ENCODE measurements at regions not wholly inside any gene's neighbourhood (a gene's known extent, or its start where the extent isn't known, plus 50 kb on each side); places are given as distances from the start of the nearest gene placed in this dataset.

DNA sequence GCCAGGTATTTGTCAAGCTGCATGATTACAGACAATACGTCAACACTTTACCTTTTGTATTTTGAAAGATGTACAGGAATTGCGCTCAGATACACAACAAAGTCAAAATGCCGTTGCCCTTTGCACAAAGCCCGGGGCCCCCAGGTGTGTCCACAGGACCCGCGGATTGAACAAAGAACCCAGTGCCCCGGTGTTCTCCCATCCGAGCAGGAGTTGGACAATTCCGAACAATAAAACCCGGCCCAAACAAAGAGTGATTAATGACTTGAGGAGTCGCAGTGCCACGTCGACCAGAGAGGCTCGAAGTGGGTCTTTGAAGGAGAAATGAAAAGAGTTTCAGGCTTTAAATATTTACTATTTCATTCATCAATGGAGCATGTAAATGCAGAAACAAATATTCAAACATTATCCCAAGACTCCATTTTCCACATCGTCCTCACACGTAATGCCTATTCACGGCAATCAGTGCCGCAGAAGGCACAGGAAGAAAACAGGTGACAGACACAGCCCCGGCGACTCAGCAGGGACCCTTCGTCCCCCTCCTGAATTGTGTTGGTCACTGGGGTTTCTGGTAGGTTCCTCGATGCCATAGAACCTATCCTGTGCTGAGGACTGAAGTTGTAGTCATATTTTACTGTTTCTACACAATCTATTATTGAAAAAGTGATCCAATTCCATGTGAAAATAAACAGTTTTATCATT lies 70.9 kb upstream of the MGMT start:
- DNase-seq: no peak

DNA sequence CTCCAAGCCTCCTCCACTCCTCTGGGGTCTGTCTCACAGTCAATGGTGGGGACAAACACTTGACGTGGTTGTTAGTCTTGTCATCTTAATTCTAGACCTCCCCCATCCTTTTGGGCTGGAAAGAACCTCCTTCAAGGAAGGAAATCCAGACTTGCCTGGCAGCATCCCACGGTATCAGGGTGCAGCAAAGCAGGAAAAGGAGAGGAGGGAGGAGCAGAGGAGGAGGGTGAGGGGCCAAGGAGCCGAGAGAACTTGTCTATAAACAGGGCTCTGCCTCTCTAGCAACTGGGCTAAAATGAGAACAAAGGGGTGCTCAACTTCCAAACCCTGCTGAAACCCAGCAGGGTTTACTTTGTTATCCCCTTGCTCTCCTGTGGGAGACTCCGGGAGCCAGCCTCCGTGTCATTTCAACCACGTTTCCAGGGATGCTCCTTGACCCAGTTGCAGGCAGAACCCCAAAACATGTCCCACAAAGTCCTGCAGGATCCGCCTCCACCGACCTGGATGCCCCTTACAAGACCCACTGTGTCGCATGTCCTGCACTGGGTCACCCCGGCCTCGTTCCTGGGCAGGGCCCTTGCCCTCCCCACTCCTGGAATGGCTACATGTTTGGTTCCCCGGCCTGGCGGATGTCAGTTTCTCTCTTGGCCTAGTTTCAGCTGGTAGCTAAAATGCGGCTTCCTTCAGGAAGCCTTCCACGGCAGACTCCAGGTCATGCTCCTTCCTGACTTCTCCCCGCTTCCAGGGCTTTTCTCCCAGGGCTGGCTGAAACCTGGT lies 69.7 kb upstream of the MGMT start:
- DNase-seq: no peak

DNA sequence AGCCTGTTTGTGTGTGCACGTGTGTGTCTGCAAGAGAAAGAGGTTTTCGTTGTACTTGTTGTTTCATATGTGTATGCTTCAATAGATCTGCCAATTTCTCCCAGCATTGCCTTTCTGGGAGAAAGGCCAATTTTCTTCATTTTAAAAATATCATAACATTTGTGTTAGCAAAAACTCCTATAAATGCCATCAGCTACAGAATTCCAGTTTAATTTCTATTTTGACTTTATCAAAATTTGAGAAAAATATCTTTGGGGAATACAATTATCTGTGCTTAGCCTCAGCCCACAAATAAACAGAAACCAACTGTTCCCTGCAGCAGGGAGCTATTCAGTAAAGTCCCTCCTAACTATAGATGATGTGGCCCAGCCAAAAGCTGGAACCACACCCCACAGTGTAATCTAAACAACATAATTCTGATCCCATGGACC lies 68.3 kb upstream of the MGMT start:
- DNase-seq: no peak

DNA sequence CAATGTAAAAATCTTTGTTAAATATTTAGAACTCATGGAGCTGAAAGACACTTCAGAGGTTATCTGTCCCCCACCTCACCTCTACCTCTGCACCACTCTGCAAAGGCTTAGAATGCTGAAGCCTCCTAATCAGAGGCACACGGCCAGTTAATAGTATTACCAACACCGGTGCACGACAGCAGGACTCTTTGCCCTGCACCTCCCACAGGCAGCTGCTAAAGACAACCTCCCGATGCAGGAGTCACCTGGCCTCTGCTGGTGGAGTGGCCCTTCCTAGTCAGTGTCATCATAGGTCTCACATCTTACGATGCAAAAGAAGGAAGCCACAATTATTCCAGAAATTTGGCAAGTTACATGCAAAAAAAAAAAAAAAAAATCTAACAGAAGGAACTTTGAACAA lies 66.6 kb upstream of the MGMT start:
- no peak for DNase-seq

DNA sequence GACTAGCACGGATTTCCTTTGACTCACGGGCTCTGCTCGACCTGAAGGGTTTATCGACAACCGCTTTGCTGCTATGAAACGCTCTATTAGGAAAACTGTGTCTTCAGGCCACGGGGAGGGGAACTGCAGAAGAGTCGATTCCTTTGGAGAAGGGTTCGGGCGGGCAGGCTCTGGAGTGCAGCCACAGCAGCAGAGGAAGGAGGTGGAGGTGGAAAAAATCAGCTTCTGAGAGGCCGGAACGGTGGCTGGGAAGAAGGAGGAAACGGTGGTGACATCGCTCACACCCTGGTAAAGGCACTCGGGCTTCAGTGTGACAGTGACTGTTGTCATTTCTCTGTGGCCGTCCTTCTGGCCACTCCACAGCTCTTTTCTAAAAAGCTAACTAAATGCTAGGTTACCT lies 64.6 kb upstream of the MGMT start:
- no peak for DNase-seq

DNA sequence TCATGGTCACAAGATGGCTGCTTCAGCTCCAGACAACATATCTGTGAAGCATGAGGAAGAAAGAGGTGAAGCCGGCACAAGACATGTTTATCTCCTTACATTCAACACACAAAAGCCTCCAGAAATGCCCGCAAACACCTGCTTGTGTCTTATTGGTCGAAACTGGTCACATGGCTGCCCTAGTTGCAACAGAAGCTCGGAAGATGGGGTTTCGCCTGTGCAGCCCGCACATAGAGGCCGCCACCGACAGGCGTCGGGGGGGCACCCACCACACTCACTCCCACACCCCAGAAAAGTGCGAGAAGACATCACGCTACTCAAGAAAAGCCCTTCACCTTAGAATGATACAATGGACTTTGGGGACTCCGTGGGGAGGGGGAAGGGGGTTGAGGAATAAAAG lies 63.0 kb upstream of the MGMT start:
- no peak for DNase-seq

DNA sequence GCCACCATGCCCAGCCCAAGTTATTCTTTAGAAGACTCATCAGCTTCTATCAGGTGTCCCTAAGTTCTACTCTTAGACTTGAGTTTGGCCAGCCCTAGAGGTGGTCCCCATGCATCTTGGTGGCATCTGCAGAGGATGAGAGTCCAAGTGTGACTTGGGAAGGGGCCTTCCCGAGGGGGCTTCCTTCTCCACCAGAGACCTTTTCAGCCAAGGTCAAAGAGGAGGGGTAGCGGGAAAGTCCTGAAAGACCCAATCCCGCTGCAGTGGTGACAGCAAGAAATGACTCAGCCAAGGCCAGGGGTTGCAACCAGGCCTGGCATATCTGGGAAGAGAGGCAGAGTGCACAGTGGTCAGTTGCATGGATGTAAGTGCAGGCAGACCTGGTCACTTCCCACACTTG lies 61.7 kb upstream of the MGMT start:
- no peak for DNase-seq

DNA sequence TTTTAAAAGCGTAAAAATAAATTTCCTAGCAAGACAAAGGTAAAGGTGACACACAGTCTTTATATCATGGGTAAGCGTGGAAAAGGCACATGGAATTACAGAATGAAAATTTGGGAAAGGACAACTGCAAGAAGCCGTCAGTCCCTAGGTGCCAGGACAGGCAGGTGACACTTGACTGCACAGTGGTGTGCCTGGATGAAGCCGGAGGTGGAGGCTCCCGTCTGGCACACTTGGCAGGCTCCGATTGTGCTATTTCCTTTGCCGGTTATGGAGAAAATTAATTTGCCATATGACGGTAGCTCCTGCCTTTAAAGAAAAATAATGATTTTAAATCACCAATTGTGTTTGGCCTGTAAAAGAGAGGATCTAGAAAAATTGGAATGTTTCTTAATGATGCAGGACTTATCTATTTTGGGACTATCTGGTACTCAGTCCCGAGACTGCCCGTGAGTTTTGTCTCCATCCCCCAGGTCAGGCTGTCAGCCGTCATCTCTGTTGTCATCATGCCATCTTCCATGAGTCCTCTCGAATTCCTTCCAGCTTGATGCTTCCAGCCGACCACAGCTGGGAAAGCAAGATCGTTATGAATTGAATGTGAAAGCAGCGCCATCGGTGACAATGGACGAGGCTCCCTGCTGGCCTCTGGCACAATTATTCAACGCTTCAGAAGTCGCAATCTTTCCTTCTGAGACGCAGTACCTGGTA lies 56.2 kb upstream of the MGMT start:
- DNase-seq: no peak

DNA sequence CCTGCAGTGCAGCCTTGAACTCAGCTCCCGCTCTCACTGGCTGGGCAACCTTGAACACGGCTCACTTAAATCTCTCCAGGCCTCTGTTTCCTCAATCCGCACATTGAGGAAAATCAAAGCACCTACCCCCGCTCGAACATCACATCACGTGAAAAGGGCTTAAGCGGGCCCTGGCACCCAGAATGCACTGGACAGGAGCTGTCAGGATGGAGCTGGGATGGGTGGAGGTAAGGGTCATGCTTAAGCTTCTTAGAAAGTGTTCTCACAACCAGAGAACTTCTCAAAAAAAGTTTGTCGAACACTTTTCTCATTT lies 55.7 kb upstream of the MGMT start:
- no peak for DNase-seq

DNA sequence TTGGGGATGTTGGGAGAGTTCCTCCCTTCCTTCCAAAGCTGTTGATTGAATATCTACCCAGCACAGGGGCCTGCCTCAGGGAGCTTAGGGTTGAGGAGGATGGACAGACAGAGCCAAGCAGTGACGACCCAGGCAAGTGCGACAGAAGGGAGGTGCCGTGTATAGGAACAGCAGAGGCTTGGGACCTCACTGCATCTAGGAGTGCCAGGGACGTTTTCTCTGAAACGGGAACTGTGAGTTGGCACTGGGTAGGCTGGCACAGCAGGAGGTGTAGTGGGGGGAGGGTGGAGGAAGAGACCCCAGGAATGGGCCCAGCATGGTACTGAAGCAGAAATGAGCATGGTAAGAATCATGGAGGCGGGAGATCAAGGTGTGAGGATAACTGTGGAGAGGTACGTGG lies 55.3 kb upstream of the MGMT start:
- no peak for DNase-seq

DNA sequence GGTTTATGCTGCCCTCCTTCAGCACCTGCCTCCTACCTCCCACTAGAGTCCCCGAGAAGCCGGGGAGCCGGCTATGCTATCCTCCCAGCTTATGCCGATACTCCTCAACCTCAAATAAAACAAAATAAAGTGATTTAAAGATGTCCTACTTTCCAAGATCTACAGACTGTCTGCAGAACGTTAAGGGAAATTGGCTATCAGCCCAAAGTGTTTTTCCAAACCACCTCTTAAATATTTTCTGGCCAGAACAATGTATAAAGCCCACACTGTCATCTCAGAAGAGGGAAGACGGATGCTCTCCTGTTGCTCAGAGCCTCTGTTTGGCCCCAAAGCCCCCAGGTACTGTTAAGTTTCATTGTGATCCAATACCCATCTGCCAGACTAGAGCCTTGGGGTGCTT lies 54.0 kb upstream of the MGMT start:
- DNase-seq: no peak

DNA sequence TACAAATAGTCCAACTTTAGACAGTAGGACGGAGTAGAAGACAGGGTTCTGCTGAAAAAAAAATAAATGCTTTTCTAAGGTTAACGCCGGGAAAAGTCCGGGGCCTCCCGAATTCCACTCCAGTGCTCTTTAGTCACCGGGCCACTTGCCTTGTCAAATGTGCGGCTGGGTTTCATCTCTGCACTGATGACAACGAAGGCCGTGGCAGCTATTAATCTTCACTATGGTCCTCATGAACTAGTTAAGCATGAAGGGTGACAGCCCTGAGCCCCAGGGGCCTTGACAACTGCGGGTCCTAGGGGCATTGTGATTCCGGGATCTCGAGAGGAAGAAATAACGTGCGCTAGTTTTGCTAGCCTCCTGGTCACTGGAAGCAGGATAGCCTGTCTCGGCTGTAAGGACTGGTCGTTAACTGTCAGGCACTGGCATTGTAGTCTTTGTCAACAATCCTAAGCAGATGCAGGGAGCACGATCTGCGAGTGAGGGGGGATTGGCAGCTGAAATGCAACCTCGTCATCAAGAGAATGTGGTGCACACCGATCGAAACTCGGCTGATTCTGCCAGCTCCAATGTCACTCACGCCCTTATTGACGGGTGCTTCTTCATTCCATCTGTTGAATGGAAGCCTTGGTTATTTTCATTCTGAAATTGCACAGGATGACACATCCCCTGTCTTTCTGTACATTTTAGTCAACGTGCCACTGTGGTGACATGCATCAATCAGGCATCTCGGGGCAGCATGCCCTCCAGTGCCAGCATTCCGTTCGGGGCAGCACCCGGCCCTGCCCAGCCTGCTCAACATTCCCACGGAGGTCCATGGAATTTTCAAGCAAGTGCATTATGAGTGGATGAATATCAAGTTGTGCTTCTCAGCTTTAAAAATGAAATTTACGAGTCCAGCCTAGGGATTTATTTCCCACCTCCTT lies 51.6 kb upstream of the MGMT start:
- no peak for DNase-seq

DNA sequence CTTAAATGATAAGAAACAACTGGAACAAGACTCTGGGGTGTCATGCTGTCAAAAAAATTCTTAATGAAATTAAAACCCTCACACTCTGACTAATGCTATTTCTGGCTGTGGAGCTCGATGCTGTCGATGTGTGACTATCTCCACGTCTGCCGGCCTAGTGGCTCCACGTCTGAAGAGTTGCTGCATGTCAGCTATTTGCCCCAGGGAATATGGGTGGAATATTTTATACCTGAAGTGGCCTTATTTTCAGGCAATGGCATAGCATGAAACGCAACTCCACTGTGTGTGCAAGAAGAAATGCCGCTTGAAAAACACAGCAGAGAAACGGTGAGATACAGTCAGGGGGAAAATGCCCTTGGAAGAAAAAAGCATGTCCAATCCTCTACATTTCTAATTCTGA lies 50.9 kb upstream of the MGMT start:
- DNase-seq: no peak

DNA sequence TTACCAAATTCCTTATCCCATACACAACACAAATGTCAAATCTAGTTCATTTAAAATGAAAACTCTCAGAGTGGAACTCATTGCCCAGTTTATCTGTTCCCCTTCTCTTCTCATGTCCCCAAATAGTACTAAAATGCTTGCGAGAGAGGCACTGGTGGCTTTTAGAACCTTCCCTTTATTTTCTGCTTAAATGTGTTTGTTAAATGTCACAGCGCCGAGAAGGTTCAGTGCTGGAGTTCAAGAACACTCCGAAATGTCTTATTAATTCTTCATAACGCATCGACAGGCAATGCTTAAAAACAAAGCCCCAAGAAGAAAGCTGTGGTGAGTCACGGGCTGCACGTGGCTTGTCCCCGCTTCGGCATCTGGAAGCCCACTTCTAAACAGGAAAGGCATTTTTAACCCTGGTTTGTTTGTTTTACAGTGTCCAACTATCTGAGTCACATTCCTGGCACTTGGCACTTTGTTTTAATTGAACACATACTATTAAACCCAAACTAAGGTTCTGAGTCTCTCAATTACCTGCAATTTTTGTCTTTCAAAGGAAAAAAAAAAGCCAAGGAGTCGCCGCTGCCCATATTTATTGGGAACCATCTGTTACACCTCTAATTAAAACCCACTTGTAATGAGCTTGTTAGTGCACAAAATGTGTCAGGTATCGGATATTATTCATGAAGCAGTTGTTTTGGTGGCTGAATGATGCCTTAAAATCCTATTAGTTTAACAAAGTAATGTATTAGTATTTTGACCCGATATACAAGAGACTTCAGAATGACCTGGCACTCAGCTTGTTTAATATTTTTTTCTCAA lies 49.9 kb upstream of the MGMT start:
- DNase-seq: no peak

All from activated CD8-positive, alpha-beta memory T cell treated with anti-CD3 and anti-CD28 coated beads, Interleukin-2, amount 50 U/mL, for 4 hours (primary cell).